Spleen (tissue), 7 donors: ENCODE measurements at regions not wholly inside any gene's neighbourhood (a gene's known extent, or its start where the extent isn't known, plus 50 kb on each side); places are given as distances from the start of the nearest gene placed in this dataset.

Experiments used
- CTCF ChIP-seq, 11 experiments: fragments of 200-600 bp in 7 of 11; fragments of 450-650 bp in 4 of 11; sonication (generic) in 4 of 11; IDR thresholded peaks in 8 of 11; conservative IDR thresholded peaks in 3 of 11; 1 replicate in 7 of 11; 2 replicates in 4 of 11; pipeline versions ENCODE4 v1.4.0 to v1.8.0; 2016 to 2021; ENCODE audit warnings: antibody characterized with exemption in 11 of 11, inconsistent platforms in 4 of 11, mild to moderate bottlenecking in 1 of 11
- POLR2A ChIP-seq, 3 donors: fragments of 450-650 bp; IDR thresholded peaks; one replicate each; pipeline ENCODE4 v1.5.1; 2017; ENCODE audit warnings: antibody characterized with exemption in 3 of 3, mild to moderate bottlenecking in 1 of 3
- POLR2AphosphoS5 ChIP-seq, 3 donors: sonication (generic); formaldehyde crosslinking; IDR thresholded peaks; one replicate each; pipeline ENCODE4 v1.5.1; 2017; ENCODE audit warnings: antibody characterized with exemption in 3 of 3
- donor health status: DM: no; HTN: no; CAD: no; lungs with moderate emphysema.
- donor health status: DM: no; HTN: no; CAD: no.
- donor health status: DM: no; HTN: no; CAD: no.

DNA sequence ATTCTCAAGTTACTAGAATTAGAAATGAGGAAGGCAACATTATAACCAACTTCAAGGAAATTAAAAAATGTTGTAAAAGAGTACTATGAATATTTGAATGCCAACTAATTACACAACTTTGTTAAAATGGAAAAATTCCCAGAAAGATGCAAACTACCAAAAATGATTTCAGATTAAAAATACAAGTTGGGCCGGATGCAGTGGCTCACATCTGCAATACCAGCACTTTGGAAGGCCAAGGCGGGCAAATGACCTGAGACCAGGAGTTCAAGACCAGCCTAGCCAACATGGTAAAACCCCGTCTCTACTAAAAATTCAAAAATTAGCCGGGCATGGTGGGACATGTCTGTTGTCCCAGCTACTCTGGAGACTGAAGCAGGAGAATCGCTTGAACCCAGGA is 874.2 kb upstream of the GJE1 start:
- TF ChIP-seq CTCF (IDR thresholded peaks at IDR 0.05 in 8 of 11, conservative IDR thresholded peaks at IDR 0.05 in 3 of 11) (no peak), POLR2A (IDR thresholded peaks at IDR 0.05) (no peak), POLR2AphosphoS5 (IDR thresholded peaks at IDR 0.05) (no peak)
